Neural cell (in vitro differentiated cells): ENCODE measurements at regions not wholly inside any gene's neighbourhood (a gene's known extent, or its start where the extent isn't known, plus 50 kb on each side); places are given as distances from the start of the nearest gene placed in this dataset.

Experiments
- H2AFZ ChIP-seq: fragments of 200-600, 300-800 bp; sonication (generic), shearing (Covaris generic); 2 replicates; pipeline ENCODE4 v1.6.0; 2014; ENCODE audit warnings: low read depth, mild to moderate bottlenecking, antibody characterized with exemption, low read length, moderate library complexity
- H3F3A ChIP-seq: fragments of 200-600 bp; shearing (Covaris generic); 2 replicates; pipeline ENCODE4 v1.6.1; 2016; ENCODE audit warnings: mild to moderate bottlenecking, moderate library complexity, mixed read lengths, antibody characterized with exemption, low read length; ENCODE audit not compliant: insufficient read depth, poor library complexity, severe bottlenecking
- H3K27ac ChIP-seq: fragments of 200-600, 300-800 bp; sonication (generic), shearing (Covaris generic); 2 replicates; pipeline ENCODE4 v1.5.1; 2014; ENCODE audit warnings: mild to moderate bottlenecking, low read length, moderate library complexity
- H3K27me3 ChIP-seq: fragments of 300-800, 200-600 bp; sonication (generic), shearing (Covaris generic); 2 replicates; pipeline ENCODE4 v1.6.0; 2014; ENCODE audit warnings: mild to moderate bottlenecking, low read depth, low read length, moderate library complexity; ENCODE audit not compliant: insufficient read depth
- H3K36me3 ChIP-seq: fragments of 300-800, 200-600 bp; sonication (generic), shearing (Covaris generic); 2 replicates; pipeline ENCODE4 v1.5.1; 2014; ENCODE audit warnings: mild to moderate bottlenecking, antibody characterized with exemption, low read length, moderate library complexity; ENCODE audit not compliant: insufficient read depth
- H3K4me2 ChIP-seq: fragments of 300-800, 200-600 bp; sonication (generic), shearing (Covaris generic); 2 replicates; pipeline ENCODE4 v1.6.0; 2014; ENCODE audit warnings: mild to moderate bottlenecking, low read length
- H3K4me3 ChIP-seq: fragments of 300-800, 200-600 bp; sonication (generic), shearing (Covaris generic); 2 replicates; pipeline ENCODE4 v1.5.1; 2014; ENCODE audit warnings: mild to moderate bottlenecking, low read length, moderate library complexity
- H3K79me2 ChIP-seq: fragments of 200-600 bp; shearing (Covaris generic); replicated peaks from 2 replicates; pipeline ENCODE4 v1.6.0; 2014; ENCODE audit warnings: mild to moderate bottlenecking, low read length, moderate library complexity; ENCODE audit not compliant: insufficient read depth
- H3K9ac ChIP-seq: fragments of 300-800, 200-600 bp; sonication (generic), shearing (Covaris generic); 2 replicates; pipeline ENCODE4 v1.6.1; 2016; ENCODE audit warnings: mild to moderate bottlenecking, low read length, mixed read lengths
- H3K9me2 ChIP-seq: fragments of 200-600 bp; shearing (Covaris generic); 2 replicates; pipeline ENCODE4 v1.6.1; 2016; ENCODE audit warnings: mild to moderate bottlenecking, low read length, mixed read lengths; ENCODE audit not compliant: insufficient read depth
- H3K9me3 ChIP-seq: fragments of 200-600, 300-800 bp; sonication (generic), shearing (Covaris generic); 2 replicates; pipeline ENCODE4 v1.6.1; 2016; ENCODE audit warnings: mild to moderate bottlenecking, mixed run types, low read length, moderate library complexity, mixed read lengths
- H4K20me1 ChIP-seq: fragments of 200-600 bp; shearing (Covaris generic); 2 replicates; pipeline ENCODE4 v1.6.1; 2016; ENCODE audit warnings: mild to moderate bottlenecking, mixed run types; ENCODE audit not compliant: insufficient read depth
- EP300 ChIP-seq: fragments of 450-650 bp; conservative IDR thresholded peaks from 2 replicates; pipeline ENCODE4 v1.6.1; 2014; ENCODE audit warnings: antibody characterized with exemption, mild to moderate bottlenecking, moderate library complexity; ENCODE audit not compliant: poor library complexity, severe bottlenecking
- EZH2 ChIP-seq: fragments of 200-600, 300-800 bp; shearing (Covaris generic), sonication (generic); IDR thresholded peaks from 2 replicates; pipeline ENCODE4 v1.6.1; 2014; ENCODE audit warnings: antibody characterized with exemption, low read length, borderline replicate concordance, mild to moderate bottlenecking; ENCODE audit not compliant: insufficient read depth, poor library complexity, severe bottlenecking
- MXI1 ChIP-seq: fragments of 450-650 bp; conservative IDR thresholded peaks from 2 replicates; pipeline ENCODE4 v1.6.1; 2014; ENCODE audit warnings: antibody characterized with exemption, mild to moderate bottlenecking; ENCODE audit not compliant: poor library complexity, severe bottlenecking
- POLR2AphosphoS5 ChIP-seq: IDR thresholded peaks from 2 replicates; pipeline ENCODE4 v1.6.1; 2012
- RAD21 ChIP-seq: fragments of 450-650 bp; conservative IDR thresholded peaks from 2 replicates; pipeline ENCODE4 v1.6.1; 2014; ENCODE audit warnings: antibody characterized with exemption, mild to moderate bottlenecking, moderate library complexity
- SMC3 ChIP-seq: fragments of 450-650 bp; conservative IDR thresholded peaks from 2 replicates; pipeline ENCODE4 v1.6.1; 2014; ENCODE audit warnings: antibody characterized with exemption, mild to moderate bottlenecking, moderate library complexity; ENCODE audit not compliant: poor library complexity
- TAF1 ChIP-seq: IDR thresholded peaks from 2 replicates; pipeline ENCODE4 v1.6.1; 2012; ENCODE audit warnings: low read depth
- TF ChIP-seq, protein P1 (sequence below): IDR thresholded peaks from 2 replicates; pipeline ENCODE4 v1.6.1; 2012; ENCODE audit warnings: borderline replicate concordance
- TF ChIP-seq, protein P2 (sequence below): fragments of 450-650 bp; IDR thresholded peaks from 2 replicates; pipeline ENCODE4 v1.5.1; 2014; ENCODE audit warnings: antibody characterized with exemption, mild to moderate bottlenecking, moderate library complexity; ENCODE audit not compliant: poor library complexity, severe bottlenecking

DNA sequence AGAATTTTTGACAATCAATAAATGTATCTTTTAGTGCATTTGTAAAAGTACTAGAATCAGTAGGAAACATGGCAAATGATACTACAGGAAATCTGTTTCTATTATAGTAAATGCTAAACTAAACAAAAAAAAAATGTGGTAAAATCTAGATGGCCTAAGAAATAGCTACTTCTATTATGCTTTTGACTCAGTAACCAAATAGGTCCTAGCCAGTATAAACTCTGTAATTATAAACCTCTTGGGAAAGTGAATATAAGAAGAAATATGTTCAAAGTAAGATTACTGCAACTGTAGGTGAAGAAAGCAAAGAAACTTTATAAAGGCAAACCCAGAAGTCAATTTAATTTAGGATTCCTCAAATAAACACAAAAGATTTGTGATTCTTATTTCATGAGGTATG is 581.2 kb downstream of the LRFN5 start:
- Histone ChIP-seq H4K20me1 (no peaks in the 10 kb centered on the region), H3K27ac (no peak overlapping the region), H3K9me2 (no peaks in the 10 kb centered on the region), H3K27me3 (no peaks in the 10 kb centered on the region), H3F3A (no peaks in the 10 kb centered on the region), H3K4me3 (no peak overlapping the region), H3K79me2 (no peaks in the 10 kb centered on the region), H3K9me3 (no peaks in the 10 kb centered on the region), H3K4me2 (no peak overlapping the region), H3K36me3 (no peaks in the 10 kb centered on the region), H3K9ac (no peak overlapping the region), H2AFZ (no peak overlapping the region)
- TF ChIP-seq RAD21, result no peak

DNA sequence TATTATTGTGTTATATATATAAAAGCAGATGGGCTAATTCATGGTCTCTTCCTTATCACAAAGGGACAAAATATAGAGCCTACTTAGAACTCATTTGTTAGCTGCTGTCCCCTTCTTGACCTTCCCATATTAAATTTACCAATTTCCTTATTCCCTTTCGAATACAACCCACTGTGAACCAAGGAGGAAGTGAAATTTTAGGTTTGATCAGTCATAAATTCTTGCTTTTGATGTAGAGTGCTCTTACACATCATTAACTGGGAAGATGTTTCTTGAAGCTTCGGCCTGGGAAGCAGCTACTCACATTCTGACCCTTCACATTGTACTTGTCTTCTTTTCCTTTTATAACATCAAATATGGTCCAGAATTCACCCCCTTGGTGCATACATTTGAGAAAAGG is 579.0 kb downstream of the LRFN5 start:
- Histone ChIP-seq H3K9ac (no peak overlapping the region), H3K4me2 (no peak overlapping the region), H2AFZ (no peak overlapping the region), H4K20me1 (no peaks in the 10 kb centered on the region), H3F3A (no peaks in the 10 kb centered on the region), H3K27ac (no peak overlapping the region), H3K27me3 (no peaks in the 10 kb centered on the region), H3K79me2 (no peaks in the 10 kb centered on the region), H3K9me2 (no peaks in the 10 kb centered on the region), H3K4me3 (no peak overlapping the region), H3K9me3 (no peaks in the 10 kb centered on the region), H3K36me3 (no peaks in the 10 kb centered on the region)
- no peak for TF ChIP-seq POLR2AphosphoS5
- TF ChIP-seq, protein P1, sequence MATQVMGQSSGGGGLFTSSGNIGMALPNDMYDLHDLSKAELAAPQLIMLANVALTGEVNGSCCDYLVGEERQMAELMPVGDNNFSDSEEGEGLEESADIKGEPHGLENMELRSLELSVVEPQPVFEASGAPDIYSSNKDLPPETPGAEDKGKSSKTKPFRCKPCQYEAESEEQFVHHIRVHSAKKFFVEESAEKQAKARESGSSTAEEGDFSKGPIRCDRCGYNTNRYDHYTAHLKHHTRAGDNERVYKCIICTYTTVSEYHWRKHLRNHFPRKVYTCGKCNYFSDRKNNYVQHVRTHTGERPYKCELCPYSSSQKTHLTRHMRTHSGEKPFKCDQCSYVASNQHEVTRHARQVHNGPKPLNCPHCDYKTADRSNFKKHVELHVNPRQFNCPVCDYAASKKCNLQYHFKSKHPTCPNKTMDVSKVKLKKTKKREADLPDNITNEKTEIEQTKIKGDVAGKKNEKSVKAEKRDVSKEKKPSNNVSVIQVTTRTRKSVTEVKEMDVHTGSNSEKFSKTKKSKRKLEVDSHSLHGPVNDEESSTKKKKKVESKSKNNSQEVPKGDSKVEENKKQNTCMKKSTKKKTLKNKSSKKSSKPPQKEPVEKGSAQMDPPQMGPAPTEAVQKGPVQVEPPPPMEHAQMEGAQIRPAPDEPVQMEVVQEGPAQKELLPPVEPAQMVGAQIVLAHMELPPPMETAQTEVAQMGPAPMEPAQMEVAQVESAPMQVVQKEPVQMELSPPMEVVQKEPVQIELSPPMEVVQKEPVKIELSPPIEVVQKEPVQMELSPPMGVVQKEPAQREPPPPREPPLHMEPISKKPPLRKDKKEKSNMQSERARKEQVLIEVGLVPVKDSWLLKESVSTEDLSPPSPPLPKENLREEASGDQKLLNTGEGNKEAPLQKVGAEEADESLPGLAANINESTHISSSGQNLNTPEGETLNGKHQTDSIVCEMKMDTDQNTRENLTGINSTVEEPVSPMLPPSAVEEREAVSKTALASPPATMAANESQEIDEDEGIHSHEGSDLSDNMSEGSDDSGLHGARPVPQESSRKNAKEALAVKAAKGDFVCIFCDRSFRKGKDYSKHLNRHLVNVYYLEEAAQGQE, result no peak
- TF ChIP-seq EZH2, result no peak
- no peak for TF ChIP-seq EP300
- TF ChIP-seq MXI1, result no peak
- TF ChIP-seq RAD21, result no peak
- TF ChIP-seq TAF1, result no peak
- TF ChIP-seq, protein P2, sequence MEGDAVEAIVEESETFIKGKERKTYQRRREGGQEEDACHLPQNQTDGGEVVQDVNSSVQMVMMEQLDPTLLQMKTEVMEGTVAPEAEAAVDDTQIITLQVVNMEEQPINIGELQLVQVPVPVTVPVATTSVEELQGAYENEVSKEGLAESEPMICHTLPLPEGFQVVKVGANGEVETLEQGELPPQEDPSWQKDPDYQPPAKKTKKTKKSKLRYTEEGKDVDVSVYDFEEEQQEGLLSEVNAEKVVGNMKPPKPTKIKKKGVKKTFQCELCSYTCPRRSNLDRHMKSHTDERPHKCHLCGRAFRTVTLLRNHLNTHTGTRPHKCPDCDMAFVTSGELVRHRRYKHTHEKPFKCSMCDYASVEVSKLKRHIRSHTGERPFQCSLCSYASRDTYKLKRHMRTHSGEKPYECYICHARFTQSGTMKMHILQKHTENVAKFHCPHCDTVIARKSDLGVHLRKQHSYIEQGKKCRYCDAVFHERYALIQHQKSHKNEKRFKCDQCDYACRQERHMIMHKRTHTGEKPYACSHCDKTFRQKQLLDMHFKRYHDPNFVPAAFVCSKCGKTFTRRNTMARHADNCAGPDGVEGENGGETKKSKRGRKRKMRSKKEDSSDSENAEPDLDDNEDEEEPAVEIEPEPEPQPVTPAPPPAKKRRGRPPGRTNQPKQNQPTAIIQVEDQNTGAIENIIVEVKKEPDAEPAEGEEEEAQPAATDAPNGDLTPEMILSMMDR, result no peak

GRCh38 chr14:42174357-42174756 is 567.7 kb downstream of the LRFN5 start:
- H4K20me1 ChIP-seq, result no peaks in the 10 kb centered on the region

More at GRCh38 chr14:42174357-42174756, 567.7 kb downstream of the LRFN5 start:
- Histone ChIP-seq H3K4me2 (no peak overlapping the region), H3K36me3 (no peaks in the 10 kb centered on the region), H3F3A (no peaks in the 10 kb centered on the region), H3K9me2 (no peaks in the 10 kb centered on the region), H3K9me3 (no peaks in the 10 kb centered on the region), H3K4me3 (no peak overlapping the region), H3K27me3 (no peaks in the 10 kb centered on the region), H3K9ac (no peak overlapping the region), H3K79me2 (no peaks in the 10 kb centered on the region), H3K27ac (no peak overlapping the region), H2AFZ (no peak overlapping the region)
- TF ChIP-seq, protein P2, result no peak
- TF ChIP-seq TAF1 (no peak), RAD21 (no peak), MXI1 (no peak), POLR2AphosphoS5 (no peak), EP300 (no peak), EZH2 (no peak), SMC3 (no peak)
- TF ChIP-seq, protein P1, result no peak
